KBM-7 (cell line): ENCODE measurements at regions not wholly inside any gene's neighbourhood (a gene's known extent, or its start where the extent isn't known, plus 50 kb on each side); places are given as distances from the start of the nearest gene placed in this dataset.
"Not testable (repeated sequence)": the region's sequence is repeated elsewhere in the genome, so short reads cannot be mapped to it uniquely, and the experiment has no call there.

Source experiments
- DNase-seq: peaks from one replicate; pipeline ENCODE4 v3.0.0-alpha.2; 2015
- in situ Hi-C: fragments of 300-500 bp; cut with MboI; formaldehyde crosslinking; loops from 2 replicates; pipeline ENCODE4 v1.14.3; 2020; ENCODE audit warnings: low sequenced_read_pairs, low pct_unique_long_range_greater_than_20kb, mixed read lengths

GRCh38 chr10:78224602-78225001, 190.9 kb downstream of the RPS24 start:
- no peak for DNase-seq
- in situ Hi-C loops = no loop called here

- DNase-seq = no peak
- in situ Hi-C loops = no loop called here
These were observed 191.9 kb downstream of the RPS24 start for GRCh38 chr10:78225594-78225993.

- peak; percentile 44 for DNase-seq
- in situ Hi-C loops = no loop called here
These were observed 195.8 kb downstream of the RPS24 start for GRCh38 chr10:78229489-78229888.

GRCh38 chr10:78229950-78230675, 196.4 kb downstream of the RPS24 start:
- in situ Hi-C loops = no loop called here
- DNase-seq = no peak

GRCh38 chr10:78231327-78231726, 197.7 kb downstream of the RPS24 start:
- DNase-seq = no peak
- in situ Hi-C loops = no loop called here

GRCh38 chr10:78231939-78232338, 198.3 kb downstream of the RPS24 start:
- DNase-seq = no peak

GRCh38 chr10:78236416-78237015, 202.9 kb downstream of the RPS24 start:
- DNase-seq = peak; percentile 68
- in situ Hi-C loops = no loop called here

More at GRCh38 chr10:78231939-78232338, 198.3 kb downstream of the RPS24 start:
- in situ Hi-C loops = no loop called here

GRCh38 chr10:78237951-78238350, 204.3 kb downstream of the RPS24 start:
- DNase-seq, in situ Hi-C loops: not testable (repeated sequence)

GRCh38 chr10:78247266-78247665, 213.6 kb downstream of the RPS24 start:
- in situ Hi-C loops = no loop called here
- no peak for DNase-seq

GRCh38 chr10:78247821-78248220, 214.2 kb downstream of the RPS24 start:
- no peak for DNase-seq
- in situ Hi-C loops = no loop called here

GRCh38 chr10:78248651-78249464, 215.2 kb downstream of the RPS24 start:
- in situ Hi-C loops = no loop called here
- no peak for DNase-seq

GRCh38 chr10:78249690-78250089, 216.0 kb downstream of the RPS24 start:
- DNase-seq = no peak
- in situ Hi-C loops = no loop called here

- peak; percentile 86 for DNase-seq
- in situ Hi-C loops = no loop called here
These were observed 216.8 kb downstream of the RPS24 start for GRCh38 chr10:78250313-78251015.

GRCh38 chr10:78251016-78251385, 217.3 kb downstream of the RPS24 start:
- in situ Hi-C loops = no loop called here
- no peak for DNase-seq

GRCh38 chr10:78252286-78252685, 218.6 kb downstream of the RPS24 start:
- in situ Hi-C loops = no loop called here
- DNase-seq = no peak

- no peak for DNase-seq
- in situ Hi-C loops = no loop called here
These were observed 219.6 kb downstream of the RPS24 start for GRCh38 chr10:78253063-78253853.

- DNase-seq = no peak
- in situ Hi-C loops = no loop called here
These were observed 220.3 kb downstream of the RPS24 start for GRCh38 chr10:78254013-78254412.

- no peak for DNase-seq
- in situ Hi-C loops = no loop called here
These were observed 221.6 kb downstream of the RPS24 start for GRCh38 chr10:78255214-78255613.
